HG03520 (cell line): ENCODE measurements at regions not wholly inside any gene's neighbourhood (a gene's known extent, or its start where the extent isn't known, plus 50 kb on each side); places are given as distances from the start of the nearest gene placed in this dataset.
A peak's percentile ranks its signal among the peaks of the same experiment; 100 is the strongest.

Experiments
- ATAC-seq: cut with Tn5 transposase; IDR thresholded peaks from one replicate; pipeline ENCODE4 v1.9.1; 2021; ENCODE audit warnings: mild to moderate bottlenecking, moderate library complexity; ENCODE audit not compliant: unreplicated experiment

DNA sequence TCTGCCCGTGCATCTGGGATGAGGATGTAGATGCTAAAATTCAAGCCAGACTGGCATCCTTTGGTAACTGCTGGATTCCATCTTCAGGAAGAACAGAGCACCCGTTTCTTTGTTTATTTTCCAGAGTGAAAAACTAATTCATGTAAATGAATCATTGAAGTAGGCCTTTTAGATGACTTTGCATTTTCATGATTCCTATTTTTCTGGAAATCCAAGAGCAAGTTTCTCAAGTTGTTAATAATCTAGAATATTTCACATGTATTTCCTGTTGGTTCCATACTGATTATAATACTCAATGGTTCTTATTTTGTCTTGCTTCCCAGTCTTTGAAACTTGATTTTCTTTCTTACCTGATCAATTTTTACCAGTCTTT is 328.4 kb downstream of the LPIN1 start:
- no peak for ATAC-seq

DNA sequence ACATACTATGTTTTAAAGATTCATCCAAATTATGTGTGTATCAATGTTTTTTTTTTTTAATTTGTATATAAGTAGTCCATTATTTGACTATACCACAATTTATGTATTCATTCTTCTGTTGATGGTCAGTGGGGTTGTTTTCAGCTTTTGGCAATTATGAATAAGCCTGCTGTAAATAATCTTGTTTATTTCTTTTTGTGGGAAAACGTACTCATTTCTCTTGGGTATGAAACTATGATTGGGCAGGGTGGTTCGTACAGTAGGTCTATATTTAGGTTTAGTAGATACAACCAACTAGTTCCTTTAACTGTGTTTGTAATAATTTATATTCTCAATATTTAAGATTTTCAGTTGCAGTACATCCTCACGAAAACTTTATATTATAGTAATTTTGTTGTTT is 329.2 kb downstream of the LPIN1 start:
- no peak for ATAC-seq

DNA sequence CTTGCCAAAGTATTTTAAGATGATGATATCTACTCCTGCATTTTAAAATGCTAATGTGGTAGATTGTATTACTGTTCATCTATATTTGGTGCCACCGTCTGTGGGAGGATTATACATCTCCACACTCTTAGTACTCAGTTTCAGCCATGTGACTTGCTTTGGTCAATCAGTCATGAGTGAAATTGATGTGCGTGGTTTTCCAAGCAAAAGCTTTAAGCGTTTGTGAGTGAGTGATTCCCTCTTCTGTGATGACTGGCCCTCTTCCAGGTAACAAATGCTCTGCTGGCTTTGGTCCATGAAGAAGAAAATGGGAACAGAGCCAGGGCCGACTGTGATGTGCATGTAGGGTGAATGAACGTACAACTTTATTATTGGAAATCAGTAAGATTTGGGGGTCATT is 330.4 kb downstream of the LPIN1 start:
- ATAC-seq: peak; percentile 42

DNA sequence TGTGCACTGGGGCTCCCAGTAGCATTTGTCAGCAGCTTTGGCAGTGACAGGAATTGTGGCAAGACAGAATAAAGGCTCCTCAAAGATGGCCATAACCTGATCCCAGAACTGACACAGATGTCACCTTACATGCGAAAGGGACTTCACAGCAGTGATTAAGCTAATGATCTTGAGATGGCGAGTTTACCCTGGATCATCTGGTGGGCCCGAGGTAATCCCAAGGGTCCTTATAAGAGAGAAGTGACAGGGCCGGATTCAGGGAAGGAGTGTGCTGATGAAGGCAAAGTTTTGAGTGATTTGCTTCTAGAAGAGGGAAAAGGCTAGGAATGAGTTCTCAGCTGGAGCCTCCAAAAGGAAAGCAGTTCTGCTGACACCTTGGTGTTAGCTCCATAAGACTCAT is 333.9 kb downstream of the LPIN1 start:
- ATAC-seq: no peak

DNA sequence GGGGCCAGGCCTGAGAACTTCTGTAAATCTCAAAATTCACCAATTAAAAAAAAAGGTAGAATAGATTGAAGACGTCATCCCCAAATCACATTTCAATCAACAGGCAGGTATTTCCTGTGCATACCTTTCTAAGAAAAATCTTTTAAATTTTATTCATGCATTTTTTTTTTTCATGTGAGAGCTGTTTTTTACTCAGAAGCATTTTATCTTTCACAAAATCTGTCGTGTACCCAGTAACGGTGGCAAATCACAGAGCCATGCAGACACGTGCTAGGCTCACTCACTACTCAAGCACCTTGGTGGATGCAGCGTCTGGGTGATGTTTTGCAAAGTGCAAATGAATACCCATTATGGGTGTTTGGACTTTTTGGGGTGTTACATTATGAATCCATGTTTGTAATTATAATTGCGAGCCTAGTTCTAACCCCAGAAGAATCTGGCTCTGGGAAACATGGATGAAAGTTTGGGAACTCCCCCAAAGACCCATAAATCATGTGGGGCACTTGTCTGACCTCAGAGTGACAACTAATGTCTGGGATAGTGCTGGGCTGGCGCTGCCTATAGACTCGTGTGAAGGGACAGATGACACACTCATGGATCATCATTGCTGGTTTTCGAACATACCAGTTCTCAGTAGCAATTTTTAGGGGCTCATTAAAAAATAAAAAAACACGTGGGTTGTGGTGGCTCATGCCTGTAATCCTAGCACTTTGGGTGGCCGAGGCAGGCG is 335.2 kb downstream of the LPIN1 start:
- no peak for ATAC-seq

DNA sequence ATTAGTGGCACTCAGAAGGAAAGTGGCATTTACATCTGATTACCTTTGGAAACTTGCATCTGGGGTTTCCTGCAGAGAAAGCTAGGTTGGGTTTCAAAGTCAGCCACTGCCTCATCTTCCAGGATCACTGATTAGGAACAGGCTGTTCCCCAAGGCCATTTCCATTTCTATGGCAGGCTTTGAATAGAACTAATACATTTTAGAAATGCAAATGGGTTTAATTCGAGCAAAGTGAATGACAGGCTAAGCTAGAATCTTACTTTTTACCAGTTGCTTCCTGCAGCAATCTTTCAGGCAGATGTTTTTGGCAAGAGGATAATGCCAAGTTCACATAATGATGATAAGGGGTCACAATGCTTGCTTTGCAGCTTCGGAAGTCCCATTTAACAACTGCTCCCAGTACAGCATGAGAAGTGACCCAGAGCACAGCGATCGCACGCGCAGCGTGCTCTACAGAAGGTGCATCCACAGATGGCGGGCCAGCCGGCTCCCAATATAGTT is 336.7 kb downstream of the LPIN1 start:
- ATAC-seq: no peak

DNA sequence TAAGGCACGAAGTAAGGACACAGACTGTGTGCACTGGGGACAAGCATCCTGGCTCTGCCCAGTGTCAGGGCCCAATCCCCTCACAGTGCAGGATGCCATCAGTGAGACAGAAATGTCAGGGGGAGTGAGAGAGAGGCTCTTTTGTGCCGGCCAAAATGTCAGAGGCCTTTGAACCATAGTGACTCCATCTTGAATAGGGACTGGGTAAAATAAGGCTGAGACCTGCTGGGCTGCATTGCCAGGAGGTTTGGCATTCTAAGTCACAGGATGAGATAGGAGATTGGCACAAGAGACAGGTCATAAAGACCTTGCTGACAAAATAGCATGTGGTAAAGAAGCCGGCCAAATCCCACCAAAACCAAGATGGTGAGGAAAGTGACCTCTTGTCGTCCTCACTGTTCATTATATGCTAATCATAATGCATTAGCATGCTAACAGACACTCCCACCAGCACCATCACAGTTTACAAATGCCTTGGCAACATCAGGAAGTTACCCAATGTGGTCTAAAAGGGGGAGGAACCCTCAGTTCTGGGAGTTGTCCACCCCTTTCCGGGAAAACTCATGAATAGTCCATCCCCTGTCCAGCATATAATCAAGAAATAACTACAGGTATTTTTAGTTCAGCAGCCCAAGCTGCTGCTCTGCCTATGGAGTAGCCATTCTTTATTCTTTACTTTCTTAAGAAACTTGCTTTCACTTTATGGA is 337.4 kb downstream of the LPIN1 start:
- no peak for ATAC-seq

DNA sequence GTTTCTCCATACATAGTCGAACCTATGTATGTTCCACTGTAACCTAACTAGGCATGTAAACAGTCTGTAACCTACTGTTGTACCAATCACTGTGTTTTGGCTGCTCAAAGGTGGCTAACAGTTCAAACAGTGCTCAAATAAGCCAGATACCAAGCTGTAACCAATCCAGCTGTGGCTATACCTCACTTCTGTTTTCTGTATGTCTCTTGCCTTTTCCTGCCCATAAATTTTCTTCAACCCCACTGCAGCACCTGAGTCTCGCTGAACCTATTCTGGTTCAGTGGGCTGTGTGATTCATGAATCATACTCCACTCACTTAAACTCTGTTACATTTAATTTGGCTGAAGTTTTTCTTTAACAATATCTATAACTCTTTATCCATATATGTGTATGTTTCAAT is 340.7 kb downstream of the LPIN1 start:
- ATAC-seq: no peak

DNA sequence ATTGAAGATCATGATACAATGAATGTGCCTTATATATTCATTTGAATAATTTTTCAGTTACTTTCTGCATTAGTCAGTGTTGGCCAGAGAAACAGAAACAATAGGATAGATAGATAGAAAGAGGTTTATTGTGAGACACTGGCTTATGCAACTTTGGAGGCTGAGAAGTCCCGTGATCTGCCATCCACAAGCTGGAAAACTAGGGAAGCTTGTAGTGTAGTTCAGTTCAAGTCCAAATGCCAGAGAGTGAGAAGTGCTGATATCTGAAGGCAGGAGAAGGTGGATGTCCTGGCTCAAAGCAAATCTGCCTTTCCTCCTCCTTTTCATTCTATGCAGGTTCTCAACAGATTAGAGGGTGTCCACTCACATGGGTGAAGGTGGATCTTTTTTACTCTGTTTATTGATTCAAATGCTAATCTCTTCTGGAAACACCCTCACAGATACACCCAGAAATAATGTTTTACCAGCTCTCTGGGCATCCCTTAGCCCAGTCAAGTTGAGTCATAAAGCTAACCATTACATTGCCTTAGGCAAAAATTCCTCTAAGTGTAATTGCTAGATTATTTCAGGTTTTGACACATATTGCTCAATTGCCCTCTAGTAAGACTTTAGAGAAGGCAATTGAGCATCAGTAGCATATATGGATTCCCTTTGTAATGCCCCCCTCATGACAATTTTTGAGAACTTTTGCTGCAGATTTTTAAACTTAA is 341.4 kb downstream of the LPIN1 start:
- no peak for ATAC-seq

DNA sequence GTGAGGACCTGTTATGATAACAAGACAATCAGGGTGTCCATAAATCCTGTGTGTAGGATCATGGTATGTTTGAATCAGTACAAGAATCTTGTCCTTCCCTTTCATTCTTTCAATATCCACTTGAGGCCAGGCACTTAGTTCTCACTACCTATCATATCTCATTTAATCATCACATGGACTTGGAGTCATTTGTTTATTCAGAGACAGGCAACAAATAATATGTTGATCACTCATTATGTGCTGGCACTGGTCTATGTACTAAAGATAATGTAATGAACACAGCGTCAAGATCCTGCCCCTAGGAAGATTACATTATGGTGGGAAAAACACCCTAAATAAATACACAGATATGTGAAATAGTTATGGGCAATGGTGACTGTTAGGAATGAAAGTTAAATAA is 342.6 kb downstream of the LPIN1 start:
- no peak for ATAC-seq

DNA sequence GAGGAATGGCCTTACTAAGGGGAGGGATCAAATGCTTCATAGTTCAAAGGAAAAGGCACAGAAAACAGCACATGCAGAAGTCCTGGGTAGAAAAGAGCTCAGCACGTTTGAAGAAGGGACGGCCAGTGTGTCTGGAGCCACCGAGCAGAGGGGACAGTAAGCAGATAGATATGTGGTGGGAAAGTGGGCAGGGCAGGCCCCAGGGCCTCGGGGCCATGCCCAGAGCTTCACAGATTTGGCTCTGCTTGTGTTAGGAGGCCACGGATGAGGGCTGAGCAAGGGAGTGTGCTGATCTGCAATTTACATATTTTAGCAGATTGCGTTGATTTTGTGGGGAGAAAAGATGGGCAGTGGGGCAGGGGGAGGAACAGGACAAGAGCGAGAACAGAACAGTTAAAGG is 343.1 kb downstream of the LPIN1 start:
- ATAC-seq: no peak

DNA sequence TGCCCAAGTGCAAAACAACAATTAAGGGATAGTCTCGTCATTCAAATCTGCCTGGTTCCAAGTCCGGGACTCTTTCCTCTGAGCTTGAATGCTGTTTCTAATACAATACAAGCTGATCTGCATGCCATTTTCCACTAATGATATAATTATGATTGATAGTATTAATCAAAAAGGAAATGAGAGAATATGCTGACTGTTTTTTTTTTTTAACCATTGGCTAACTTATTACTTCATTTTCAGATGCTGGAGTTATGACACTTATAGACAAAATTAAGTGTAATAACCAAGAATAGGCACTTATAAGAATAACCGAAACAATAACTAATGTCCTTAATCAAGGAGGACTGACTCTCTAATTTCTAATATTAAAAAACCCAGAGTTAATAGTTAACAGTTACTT is 343.6 kb downstream of the LPIN1 start:
- no peak for ATAC-seq

DNA sequence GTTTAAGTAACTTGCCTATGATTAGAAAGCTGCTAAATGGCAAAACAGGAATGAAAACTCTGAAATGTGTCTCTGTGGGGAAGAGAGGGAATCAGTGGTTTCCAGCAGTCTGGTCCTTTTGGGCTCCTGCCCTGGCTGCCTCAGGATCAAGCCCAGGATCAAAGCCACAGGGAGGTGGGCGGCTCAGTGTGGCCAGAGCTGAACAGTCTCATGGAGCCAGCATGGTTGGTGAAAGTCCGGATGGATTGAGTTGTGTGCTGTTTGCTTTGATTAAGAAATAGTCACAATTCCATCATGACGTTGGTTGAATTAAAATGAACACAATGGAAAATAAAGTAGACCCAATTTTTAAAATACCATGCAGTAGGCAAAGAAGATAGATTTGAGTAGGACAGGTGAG is 344.2 kb downstream of the LPIN1 start:
- no peak for ATAC-seq

DNA sequence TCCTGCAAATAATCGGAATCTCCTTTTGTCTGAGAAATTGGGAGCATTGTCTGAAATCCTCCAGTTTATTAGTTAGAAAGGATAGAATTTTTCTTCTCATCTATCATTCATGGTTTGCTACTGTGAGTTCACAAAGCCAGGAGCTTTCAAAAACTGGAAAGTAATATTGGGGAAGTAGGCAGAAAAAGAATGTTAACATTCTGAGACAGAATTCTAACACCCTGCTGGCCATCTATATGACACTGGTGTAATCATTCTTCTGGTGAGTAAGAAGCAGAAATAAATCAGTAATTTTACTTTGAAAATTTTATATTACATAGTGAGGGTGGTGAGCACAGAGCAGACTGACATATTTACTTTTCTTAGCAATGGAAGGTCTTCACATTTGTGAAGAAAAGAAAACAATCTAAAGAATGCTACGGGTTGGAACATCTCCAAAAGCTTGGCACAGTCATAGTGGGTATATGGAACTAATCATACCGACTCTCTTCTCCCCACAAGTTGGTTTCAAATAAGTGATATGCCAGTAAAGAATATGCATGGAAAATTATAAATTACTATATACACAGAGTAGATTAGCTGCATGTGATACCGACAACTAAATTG is 344.9 kb downstream of the LPIN1 start:
- ATAC-seq: no peak

DNA sequence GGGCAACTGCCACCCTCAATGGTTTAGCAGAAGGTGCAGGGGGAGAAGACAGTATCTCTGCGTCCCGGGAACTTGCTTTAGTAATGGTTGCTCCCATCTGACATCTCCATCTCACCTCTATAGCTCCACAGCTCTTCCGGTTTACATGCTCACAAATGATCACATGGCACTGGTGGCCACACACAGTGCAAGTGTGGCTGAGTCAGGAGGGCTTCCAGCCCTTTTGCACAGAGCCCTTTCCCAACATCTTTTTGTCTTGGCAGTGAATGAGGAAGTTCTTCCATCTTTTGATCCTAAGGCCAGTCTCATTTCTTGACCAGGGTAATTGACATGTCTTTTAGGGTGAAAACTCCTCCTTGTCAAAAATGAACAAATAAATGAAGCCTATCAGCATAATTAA is 347.7 kb downstream of the LPIN1 start:
- no peak for ATAC-seq

DNA sequence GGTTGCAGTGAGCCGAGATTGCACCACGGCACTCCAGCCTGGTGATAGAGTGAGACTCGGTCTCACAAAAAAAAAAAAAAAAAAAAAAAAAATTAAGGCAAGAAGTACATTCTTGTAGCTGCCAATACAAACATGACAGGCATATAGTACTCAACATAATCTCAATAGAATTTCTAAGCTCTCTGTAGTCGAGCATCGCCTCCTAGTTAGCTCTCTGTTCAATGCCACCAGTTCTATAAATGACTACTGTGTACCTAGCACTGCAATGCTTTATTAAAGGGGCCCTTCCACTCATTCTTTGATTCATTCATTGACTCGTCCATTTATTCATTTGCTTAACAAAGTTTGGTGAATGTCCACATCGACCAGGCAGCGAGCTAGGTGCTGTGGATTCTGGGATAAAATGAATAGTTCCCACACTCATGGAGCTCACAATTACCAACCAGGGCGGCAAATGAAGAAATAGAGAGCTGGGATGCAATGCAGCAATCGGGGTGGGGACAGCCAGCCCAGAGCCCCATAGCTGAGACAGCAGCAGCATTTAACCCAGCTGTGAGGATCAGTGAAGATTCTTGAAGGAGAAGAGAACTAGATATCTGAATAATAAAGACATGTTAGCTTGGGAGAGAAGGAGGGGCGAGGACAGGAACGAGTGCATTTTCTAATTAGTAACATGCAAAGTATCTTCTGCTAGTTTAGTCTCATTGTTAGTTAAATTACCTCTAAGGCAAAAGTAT is 349.8 kb downstream of the LPIN1 start:
- no peak for ATAC-seq

DNA sequence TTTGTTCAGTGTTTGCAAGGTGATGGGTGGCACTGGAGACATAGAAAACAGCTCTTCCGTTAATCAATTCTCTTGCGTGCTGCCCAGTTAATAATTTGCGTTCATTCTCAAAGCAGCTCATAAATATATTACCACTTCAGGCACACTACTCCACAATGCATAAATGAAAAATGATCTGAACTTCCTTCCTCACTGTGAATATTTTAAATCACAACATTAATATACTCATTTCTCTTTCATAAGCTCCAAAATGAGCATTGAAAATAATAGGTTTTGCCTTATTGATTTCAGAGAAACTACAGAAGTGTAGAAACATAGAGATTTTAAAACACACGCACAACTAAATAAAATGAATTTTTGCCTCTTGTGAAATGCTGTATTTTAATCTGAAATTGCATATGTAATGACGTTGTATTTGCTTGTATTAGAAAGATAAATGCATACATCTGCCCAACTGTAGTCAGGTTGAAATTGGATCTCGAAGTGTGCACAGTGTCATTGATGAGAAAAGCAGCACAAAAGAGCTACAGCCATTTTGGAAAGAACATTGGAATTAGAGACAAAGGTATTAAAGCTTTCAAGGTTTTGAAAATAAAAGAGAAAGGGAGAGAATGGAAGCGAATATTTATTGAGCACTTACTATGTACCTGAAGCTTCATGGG is 350.5 kb downstream of the LPIN1 start:
- no peak for ATAC-seq

DNA sequence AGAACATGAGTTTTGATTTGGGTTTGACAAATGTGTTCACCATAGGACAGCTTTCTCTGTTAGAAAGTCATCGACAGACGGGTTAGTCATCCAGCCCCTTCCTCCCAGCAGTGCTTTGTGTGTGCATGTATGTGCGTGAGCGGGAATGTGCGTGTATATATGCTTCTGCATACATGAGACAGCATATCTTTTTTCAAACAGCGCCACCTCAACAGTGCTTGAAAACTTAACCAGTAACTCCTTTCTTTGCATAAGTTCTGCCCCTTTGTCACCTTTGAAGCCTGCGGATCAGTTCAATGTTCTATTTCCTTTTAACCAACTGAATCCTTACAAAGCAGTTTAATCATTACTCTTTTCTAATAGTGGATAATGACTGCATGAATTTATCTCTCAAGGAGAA is 351.4 kb downstream of the LPIN1 start:
- no peak for ATAC-seq

DNA sequence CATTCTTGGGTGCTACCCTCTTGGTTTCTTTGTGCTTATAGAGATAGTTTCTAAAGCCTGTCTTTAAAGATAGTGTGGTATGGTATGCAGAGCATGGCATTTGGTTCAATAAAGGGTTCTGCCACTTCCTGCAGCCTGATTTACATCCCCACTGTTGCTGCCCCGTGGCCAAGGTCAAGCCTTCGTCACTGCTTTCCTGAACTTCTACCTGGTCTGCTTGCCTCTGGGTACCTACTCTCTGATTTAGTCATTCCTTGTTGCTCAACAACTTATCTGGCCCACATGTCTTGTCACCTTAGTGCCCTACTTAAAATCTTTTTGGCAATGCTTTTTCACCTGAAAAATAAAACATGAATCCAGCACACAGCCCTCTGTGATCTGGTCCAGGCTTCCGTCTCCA is 352.9 kb downstream of the LPIN1 start:
- ATAC-seq: no peak

DNA sequence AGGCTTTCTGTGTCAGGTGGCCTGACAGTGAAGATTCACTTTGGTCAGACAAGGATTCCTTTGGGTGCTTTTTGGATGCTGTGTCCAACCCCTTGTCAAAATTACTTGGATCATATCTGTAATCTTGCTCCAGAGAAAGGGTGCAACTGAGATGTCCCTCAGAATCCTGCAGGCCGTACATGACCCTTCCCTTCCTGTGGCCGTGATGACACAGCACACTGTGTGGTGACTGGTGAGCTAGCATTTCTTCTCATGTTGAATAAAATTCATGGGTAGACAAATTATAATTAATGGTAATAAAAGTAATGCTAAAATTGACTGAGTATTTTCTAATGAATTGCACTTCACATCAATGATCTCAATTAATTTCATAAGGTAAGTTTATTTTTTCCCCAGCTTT is 356.2 kb downstream of the LPIN1 start:
- no peak for ATAC-seq
